NB4 (cell line): ENCODE measurements at regions not wholly inside any gene's neighbourhood (a gene's known extent, or its start where the extent isn't known, plus 50 kb on each side); places are given as distances from the start of the nearest gene placed in this dataset.

Source experiments
- CTCF ChIP-seq: IDR thresholded peaks from one replicate; pipeline ENCODE4 v1.5.1; 2012; ENCODE audit warnings: low read depth, low read length
- MAX ChIP-seq: IDR thresholded peaks from 2 replicates; pipeline ENCODE4 v1.6.1; 2011; ENCODE audit warnings: low read depth, low read length
- MYC ChIP-seq: IDR thresholded peaks from 2 replicates; pipeline ENCODE4 v1.6.1; 2011; ENCODE audit warnings: low read depth, low read length
- POLR2A ChIP-seq: IDR thresholded peaks from 2 replicates; pipeline ENCODE4 v1.6.1; 2011; ENCODE audit warnings: mild to moderate bottlenecking; ENCODE audit not compliant: insufficient read length; ENCODE audit errors: extremely low read depth

- TF ChIP-seq CTCF (no peak), POLR2A (no peak), MAX (no peak), MYC (no peak)
Observed at GRCh38 chr5:18216729-18217128, 582.5 kb downstream of the TAF11L14 start.
